SHP77 (cell line): ENCODE measurements at regions not wholly inside any gene's neighbourhood (a gene's known extent, or its start where the extent isn't known, plus 50 kb on each side); places are given as distances from the start of the nearest gene placed in this dataset.
"Not testable (repeated sequence)": the region's sequence is repeated elsewhere in the genome, so short reads cannot be mapped to it uniquely, and the experiment has no call there.

Source experiments
- DNase-seq, 2 experiments: peaks; one replicate each; lab custom pipeline; 2025; lab: John Stamatoyannopoulos, UW

GRCh38 chr20:60170116-60170515 is 211.9 kb downstream of the CDH26 start:
- no peak for DNase-seq

- DNase-seq, result no peak
These were observed 213.1 kb downstream of the CDH26 start for GRCh38 chr20:60171313-60171712.

GRCh38 chr20:60171738-60172137 is 213.5 kb downstream of the CDH26 start:
- no peak for DNase-seq

- DNase-seq, result no peak
These were observed 214.2 kb downstream of the CDH26 start for GRCh38 chr20:60172346-60172984.

- no peak for DNase-seq
These were observed 218.9 kb downstream of the CDH26 start for GRCh38 chr20:60177080-60177479.

GRCh38 chr20:60180986-60181385 is 222.8 kb downstream of the CDH26 start:
- DNase-seq, result no peak

- no peak for DNase-seq
These were observed 228.2 kb downstream of the CDH26 start for GRCh38 chr20:60186412-60186811.

- no peak for DNase-seq
These were observed 229.5 kb downstream of the CDH26 start for GRCh38 chr20:60187683-60188082.

GRCh38 chr20:60191014-60191413 is 232.8 kb downstream of the CDH26 start:
- DNase-seq, result no peak

GRCh38 chr20:60192326-60192725 is 234.1 kb downstream of the CDH26 start:
- no peak for DNase-seq

- DNase-seq, result not testable (repeated sequence)
These were observed 240.9 kb downstream of the CDH26 start for GRCh38 chr20:60199132-60199531.

- no peak for DNase-seq
These were observed 241.6 kb downstream of the CDH26 start for GRCh38 chr20:60199866-60200265.

GRCh38 chr20:60200305-60200918 is 242.2 kb downstream of the CDH26 start:
- no peak for DNase-seq

GRCh38 chr20:60201198-60201835 is 243.1 kb downstream of the CDH26 start:
- no peak for DNase-seq

GRCh38 chr20:60202046-60202445 is 243.8 kb downstream of the CDH26 start:
- no peak for DNase-seq

- no peak for DNase-seq
These were observed 245.2 kb downstream of the CDH26 start for GRCh38 chr20:60203451-60203850.

GRCh38 chr20:60204601-60205000 is 246.4 kb downstream of the CDH26 start:
- DNase-seq, result no peak

- DNase-seq, result peak; percentile 16 to 36
These were observed 248.0 kb downstream of the CDH26 start for GRCh38 chr20:60206259-60206658.

- DNase-seq, result no peak
These were observed 250.8 kb downstream of the CDH26 start for GRCh38 chr20:60209048-60209447.

GRCh38 chr20:60210779-60211617 is 252.8 kb downstream of the CDH26 start:
- DNase-seq, result peak; percentile 28 to 46

- DNase-seq, result no peak
These were observed 253.6 kb downstream of the CDH26 start for GRCh38 chr20:60211618-60212463.

- no peak for DNase-seq
These were observed 254.5 kb downstream of the CDH26 start for GRCh38 chr20:60212695-60213094.
